Activated naive CD4-positive, alpha-beta T cell treated with anti-CD3 and anti-CD28 coated beads, Interleukin-2, amount 50 U/mL, for 16 hours (primary cell): ENCODE measurements at regions not wholly inside any gene's neighbourhood (a gene's known extent, or its start where the extent isn't known, plus 50 kb on each side); places are given as distances from the start of the nearest gene placed in this dataset.

ENCODE experiments used
- DNase-seq: peaks from one replicate; pipeline ENCODE4 v3.0.0-alpha.2; 2020

DNA sequence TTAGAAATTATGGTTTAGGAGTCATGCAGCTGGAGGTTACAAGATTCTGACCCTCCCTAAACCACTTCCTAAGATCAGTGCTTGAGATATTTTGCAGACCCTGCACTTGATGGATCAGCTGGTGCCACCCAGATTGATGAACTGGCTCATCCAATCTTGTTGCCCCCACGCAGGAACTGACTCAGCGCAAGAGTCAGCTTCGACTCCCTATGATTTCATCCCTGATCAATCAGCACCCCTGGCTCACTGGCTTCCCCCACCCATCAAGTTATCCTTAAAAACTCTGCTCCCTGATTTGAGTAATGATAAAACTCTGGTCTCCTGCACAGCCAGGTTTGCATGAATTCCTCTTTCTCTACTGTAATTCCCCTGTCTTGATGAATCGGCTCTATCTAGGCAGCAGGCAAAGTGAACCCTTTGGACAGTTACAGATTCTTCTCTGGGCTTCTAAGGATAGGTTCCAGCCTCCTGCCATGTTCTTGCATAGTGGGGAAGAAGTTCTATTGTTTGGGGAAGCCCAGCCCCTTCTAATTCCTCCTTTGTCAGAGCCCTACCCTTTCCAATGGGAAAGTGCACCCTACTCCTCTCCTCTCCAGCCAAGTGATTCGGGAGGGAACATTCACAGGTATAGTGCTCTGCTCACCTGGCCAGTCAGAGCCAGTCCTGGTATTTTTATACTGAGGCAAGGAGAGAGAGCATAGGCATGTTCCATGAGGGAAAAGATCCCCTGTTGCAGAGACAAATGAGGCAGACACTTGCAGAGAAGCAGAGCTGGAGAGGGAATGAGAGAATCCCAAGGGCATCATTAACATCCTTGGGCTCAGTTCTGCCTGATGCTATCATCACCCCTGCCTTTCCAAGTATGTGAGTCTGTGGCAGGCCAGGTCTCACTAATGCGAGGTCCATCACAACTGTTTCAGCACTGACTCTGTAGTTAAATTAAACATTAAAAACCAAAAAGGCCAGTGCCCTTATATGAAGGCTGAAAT, 224.4 kb upstream of the GALNT17 start:
- no peak for DNase-seq

- DNase-seq, result no peak
Measured at GRCh38 chr7:70913924-70914323, 218.0 kb upstream of the GALNT17 start.

GRCh38 chr7:70915067-70915466, 216.9 kb upstream of the GALNT17 start:
- no peak for DNase-seq

GRCh38 chr7:70919481-70920073, 212.4 kb upstream of the GALNT17 start:
- DNase-seq, result no peak

DNA sequence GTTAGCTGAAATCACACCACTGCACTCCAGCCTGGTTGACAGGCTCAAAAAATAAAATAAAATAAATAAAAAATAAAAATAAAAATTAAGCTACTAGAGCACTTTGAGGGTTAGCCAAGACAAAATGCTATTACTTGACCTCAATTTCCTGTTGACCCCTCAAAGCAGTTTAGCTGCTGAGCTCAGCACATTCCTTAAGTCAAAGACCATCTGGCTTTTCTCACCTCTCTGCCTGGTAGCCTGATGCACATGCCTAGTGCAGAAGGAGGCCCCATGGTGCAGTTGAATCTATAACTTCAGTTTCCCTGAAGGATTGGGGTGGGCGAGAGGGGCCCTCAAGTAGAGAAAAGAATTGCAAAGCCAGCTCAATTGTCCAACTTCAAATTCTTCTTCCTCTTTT, 211.1 kb upstream of the GALNT17 start:
- DNase-seq, result no peak

GRCh38 chr7:70923181-70923845, 208.6 kb upstream of the GALNT17 start:
- DNase-seq, result no peak

DNA sequence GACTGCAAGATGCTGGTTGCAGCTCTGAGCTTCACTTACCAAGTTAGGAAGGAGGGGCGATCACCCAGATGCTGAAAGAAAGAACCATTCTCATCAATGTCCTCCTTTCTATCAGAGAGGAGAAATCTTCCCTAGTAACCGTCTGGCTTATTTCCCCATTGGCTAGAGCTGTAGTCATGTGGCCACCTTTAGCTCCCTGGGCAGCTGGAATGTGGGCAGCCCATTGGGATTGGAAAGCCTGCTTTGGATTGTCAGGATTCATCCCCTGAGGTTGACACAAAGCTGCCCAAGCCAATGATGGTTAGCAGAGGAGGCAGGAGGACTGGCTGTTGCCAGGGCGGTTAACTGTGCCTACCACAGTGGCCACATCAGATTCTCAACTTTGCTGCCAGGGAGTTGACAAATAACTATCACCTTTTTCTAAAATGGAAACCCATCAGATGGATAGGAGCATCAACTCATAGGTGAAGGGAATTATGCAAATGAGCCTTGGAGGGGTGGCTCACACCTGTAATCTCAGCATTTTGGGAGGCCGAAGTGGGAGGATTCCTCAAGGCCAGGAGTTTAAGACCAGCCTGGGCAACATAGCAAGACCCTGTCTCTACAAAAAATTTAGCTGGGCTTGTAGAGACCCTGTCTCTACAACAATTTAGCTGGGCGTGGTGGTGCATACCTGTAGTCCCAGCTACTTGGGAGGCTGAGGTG, 206.4 kb upstream of the GALNT17 start:
- no peak for DNase-seq

GRCh38 chr7:70926666-70927065, 205.3 kb upstream of the GALNT17 start:
- DNase-seq, result no peak

GRCh38 chr7:70935311-70935710, 196.6 kb upstream of the GALNT17 start:
- no peak for DNase-seq

DNA sequence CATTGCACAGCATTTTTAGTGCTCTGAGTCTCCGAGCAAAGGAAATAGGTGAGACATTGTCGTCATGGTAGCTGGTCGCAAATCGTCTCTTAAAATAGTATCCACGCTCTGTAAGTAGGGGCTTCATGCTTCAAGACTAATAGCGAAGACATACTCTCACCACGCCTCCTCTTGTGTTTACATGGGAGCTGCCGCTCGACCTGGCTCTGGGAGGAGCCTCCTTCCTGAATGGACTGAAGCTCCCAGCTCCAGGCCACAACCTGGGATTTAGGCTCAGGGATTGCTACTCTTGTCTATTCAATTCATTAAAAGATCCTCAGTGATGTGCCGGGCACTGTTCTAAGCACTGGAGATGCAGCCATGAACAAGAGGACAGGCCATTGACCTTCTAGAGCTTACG, 196.1 kb upstream of the GALNT17 start:
- DNase-seq, result no peak

GRCh38 chr7:70937424-70937823, 194.5 kb upstream of the GALNT17 start:
- DNase-seq, result no peak

DNA sequence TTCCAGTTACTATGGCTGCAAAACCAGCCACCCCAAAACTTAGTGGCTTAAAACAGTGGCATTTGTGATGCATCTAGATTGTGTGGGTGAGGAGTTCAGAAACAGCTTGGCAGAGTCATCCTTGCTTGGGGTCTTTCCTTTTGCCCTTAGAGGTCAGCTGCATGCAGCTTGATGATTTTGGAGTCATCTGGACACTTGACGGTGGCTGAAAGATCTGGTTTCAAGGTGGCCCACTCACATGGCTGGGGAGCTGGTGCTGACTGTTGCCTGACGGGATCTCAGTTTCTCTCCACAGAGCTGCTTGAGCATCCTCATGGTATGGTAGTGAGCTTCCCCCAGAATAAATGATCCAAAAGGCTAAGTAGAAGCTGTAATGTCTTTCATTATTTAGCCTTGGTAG, 191.3 kb upstream of the GALNT17 start:
- no peak for DNase-seq

- DNase-seq, result no peak
Measured at GRCh38 chr7:70942791-70943190, 189.2 kb upstream of the GALNT17 start.

- DNase-seq, result no peak
Measured at GRCh38 chr7:70944516-70944915, 187.4 kb upstream of the GALNT17 start.

GRCh38 chr7:70947181-70947580, 184.8 kb upstream of the GALNT17 start:
- no peak for DNase-seq

DNA sequence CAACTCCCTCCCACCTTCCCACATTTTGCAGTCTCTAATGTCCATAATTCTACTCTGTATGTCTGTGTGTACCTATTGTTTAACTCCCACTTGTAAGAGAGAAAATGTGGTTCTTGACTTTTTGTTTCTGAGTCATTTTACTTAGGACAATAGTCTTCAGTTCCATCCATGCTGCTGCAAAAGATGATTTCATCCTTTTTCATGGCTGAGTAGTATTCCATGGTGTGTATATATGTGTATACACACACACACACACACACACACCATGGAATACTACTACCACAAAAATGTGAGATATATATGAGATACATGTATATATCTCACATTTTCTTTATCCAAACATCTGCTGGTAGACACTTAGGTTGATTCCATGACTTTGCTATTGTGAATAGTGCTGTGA, 182.1 kb upstream of the GALNT17 start:
- no peak for DNase-seq

GRCh38 chr7:70951271-70951962, 180.5 kb upstream of the GALNT17 start:
- no peak for DNase-seq

GRCh38 chr7:70952311-70952710, 179.6 kb upstream of the GALNT17 start:
- no peak for DNase-seq

DNA sequence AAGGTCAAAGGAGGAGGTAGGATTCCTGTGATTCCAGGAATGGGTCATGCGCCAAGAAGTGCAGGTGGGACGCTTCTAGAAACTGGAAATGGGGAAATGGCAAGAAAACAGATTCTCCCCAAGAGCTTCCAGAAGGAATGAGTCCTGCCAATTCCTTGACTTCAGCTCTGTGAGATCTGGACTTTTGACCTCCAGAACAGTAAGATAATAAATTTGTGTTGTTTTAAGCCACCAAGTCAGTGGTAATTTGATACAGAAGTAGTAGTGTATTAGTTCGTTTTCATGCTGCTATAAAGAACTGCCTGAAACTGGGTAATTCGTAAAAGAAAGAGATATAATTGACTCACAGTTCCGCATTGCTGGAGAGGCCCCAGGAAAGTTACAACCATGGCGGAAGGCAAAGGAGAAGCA, 178.6 kb upstream of the GALNT17 start:
- DNase-seq, result no peak

- no peak for DNase-seq
Measured at GRCh38 chr7:70953796-70954195, 178.1 kb upstream of the GALNT17 start.

- no peak for DNase-seq
Measured at GRCh38 chr7:70972693-70973092, 159.3 kb upstream of the GALNT17 start.

- no peak for DNase-seq
Measured at GRCh38 chr7:70975754-70976153, 156.2 kb upstream of the GALNT17 start.

DNA sequence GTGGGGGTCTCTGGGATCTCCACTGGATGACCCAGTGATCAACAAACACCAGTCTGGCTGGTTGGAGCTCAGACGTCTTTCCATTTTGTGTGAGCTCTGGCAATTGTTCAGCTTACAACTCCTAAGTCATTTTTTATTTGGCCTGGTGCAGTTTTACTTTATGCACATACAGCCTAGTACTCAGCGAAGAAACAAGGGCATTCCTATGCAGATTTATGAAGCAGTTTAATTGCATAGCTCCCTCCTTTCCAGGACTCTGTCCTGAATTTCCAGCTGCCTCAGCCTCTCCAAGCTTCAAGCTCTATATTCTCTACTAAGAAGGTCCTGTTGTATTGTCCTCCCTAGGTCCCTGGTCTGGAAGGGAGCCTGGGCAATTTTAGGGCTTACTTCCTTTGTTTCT, 145.6 kb upstream of the GALNT17 start:
- DNase-seq, result no peak
